Parathyroid adenoma (tissue), 2 donors: ENCODE measurements at regions not wholly inside any gene's neighbourhood (a gene's known extent, or its start where the extent isn't known, plus 50 kb on each side); places are given as distances from the start of the nearest gene placed in this dataset.

ENCODE experiments used
- H2AFZ ChIP-seq: fragments of 300-600 bp; sonication (generic); one replicate; pipeline ENCODE4 v1.7.0; 2017; ENCODE audit warnings: antibody characterized with exemption, mild to moderate bottlenecking
- H3K27ac ChIP-seq: fragments of 300-600 bp; sonication (generic); one replicate; pipeline ENCODE4 v1.7.0; 2017
- H3K27me3 ChIP-seq: fragments of 300-600 bp; sonication (generic); one replicate; pipeline ENCODE4 v1.7.0; 2017; ENCODE audit warnings: low read length; ENCODE audit not compliant: control insufficient read depth, insufficient read depth
- H3K36me3 ChIP-seq: fragments of 300-600 bp; sonication (generic); one replicate; pipeline ENCODE4 v1.7.0; 2017; ENCODE audit warnings: low read length; ENCODE audit not compliant: control insufficient read depth, insufficient read depth
- H3K4me1 ChIP-seq: fragments of 300-600 bp; sonication (generic); one replicate; pipeline ENCODE4 v1.7.0; 2017; ENCODE audit warnings: control low read depth
- H3K4me2 ChIP-seq: fragments of 300-600 bp; sonication (generic); one replicate; pipeline ENCODE4 v1.7.0; 2017; ENCODE audit warnings: low read length
- H3K4me3 ChIP-seq: fragments of 300-600 bp; sonication (generic); one replicate; pipeline ENCODE4 v1.7.0; 2017; ENCODE audit warnings: low read depth, low read length
- H3K79me2 ChIP-seq: fragments of 300-600 bp; sonication (generic); one replicate; pipeline ENCODE4 v1.7.0; 2017; ENCODE audit warnings: control low read depth
- H3K9ac ChIP-seq: fragments of 300-600 bp; sonication (generic); one replicate; pipeline ENCODE4 v1.7.0; 2017; ENCODE audit warnings: mild to moderate bottlenecking
- H3K9me3 ChIP-seq: fragments of 300-600 bp; sonication (generic); one replicate; pipeline ENCODE4 v1.7.0; 2017; ENCODE audit warnings: low read length; ENCODE audit not compliant: control insufficient read depth
- CTCF ChIP-seq: fragments of 300-600 bp; sonication (generic); IDR thresholded peaks from one replicate; pipeline ENCODE4 v1.7.0; 2017; ENCODE audit warnings: antibody characterized with exemption, mild to moderate bottlenecking
- donor health status: primary hyperparathyroidism.

DNA sequence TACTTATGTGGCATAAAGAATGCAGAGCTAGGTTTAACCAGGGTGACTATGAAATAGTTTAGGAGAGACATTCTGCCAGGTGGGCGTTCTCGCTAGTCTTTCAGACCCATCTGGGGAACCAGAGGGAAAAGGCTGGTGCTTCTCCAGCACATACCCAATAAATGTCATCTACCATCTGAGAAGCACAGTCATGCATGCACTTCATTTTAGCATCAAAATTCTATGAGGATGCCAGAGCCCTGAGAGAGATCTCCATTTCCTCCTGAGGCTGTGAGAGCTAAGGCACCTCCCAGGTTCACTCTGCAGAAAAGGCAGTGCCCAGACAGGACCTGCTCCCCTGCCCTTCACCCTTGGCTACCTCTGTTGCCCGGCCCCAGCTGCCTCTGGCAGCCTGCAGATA is 196.2 kb upstream of the PRNP start:
- no peak overlapping the region for H3K27ac ChIP-seq
- no peak overlapping the region for H3K9ac ChIP-seq
- no peaks in the 10 kb centered on the region for H3K4me1 ChIP-seq
- H3K9me3 ChIP-seq = no peaks in the 10 kb centered on the region
- no peaks in the 10 kb centered on the region for H3K36me3 ChIP-seq
- H3K4me3 ChIP-seq = no peak overlapping the region
- no peak overlapping the region for H2AFZ ChIP-seq
- no peaks in the 10 kb centered on the region for H3K79me2 ChIP-seq
- TF ChIP-seq CTCF = no peak
- no peak overlapping the region for H3K4me2 ChIP-seq
- H3K27me3 ChIP-seq = no peaks in the 10 kb centered on the region

DNA sequence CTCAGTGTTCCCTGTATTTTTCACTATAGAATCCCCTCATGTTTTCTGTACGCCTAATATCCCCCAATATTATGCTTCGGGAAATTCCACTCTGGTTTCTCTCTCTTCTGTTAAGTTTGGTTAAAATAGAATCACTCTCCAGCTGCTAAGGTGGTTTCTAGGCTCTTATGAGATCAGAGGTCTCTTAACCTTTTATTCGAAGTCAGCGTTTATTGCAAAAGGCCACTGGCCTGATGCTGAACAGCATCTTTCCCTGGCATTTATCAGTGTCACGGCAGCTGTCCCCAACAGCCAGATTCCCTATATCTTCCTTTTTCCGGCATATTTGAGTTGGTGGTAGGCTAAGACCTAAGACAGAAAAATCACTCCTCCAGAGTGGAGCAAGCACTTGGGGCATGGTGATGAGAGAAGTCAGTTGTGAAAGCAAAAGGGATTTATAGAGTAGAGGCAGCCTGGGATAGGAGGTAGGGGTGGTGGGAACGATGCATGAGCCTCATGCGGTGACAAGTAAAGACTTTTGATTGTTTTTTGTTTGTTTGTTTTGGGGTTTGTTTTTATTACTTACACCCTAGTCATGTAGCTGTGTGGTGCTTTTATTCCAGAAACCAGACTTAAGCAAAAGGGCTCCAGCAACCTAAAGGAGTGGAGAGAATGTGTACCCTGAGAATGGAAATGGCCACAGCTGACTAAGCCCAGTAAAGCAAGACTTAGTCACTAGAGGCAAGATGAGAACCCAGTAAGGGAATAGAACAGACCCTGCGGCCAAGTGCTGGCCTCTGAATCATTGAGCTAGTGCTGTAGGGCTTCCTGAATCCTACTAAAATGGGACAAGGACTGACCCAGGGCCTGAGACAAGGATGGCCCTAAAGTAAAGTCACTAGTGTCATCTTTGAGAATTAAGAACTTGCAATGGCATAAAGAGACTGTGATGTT is 197.6 kb upstream of the PRNP start:
- Histone ChIP-seq H3K9me3 (no peaks in the 10 kb centered on the region), H3K4me3 (no peak overlapping the region), H3K27ac (no peak overlapping the region), H3K9ac (no peak overlapping the region), H3K27me3 (no peaks in the 10 kb centered on the region), H2AFZ (no peak overlapping the region), H3K4me2 (no peak overlapping the region), H3K4me1 (no peaks in the 10 kb centered on the region), H3K79me2 (no peaks in the 10 kb centered on the region), H3K36me3 (no peaks in the 10 kb centered on the region)
- TF ChIP-seq CTCF = no peak

GRCh38 chr20:4484379-4484997 is 201.8 kb upstream of the PRNP start:
- no peak overlapping the region for H3K4me2 ChIP-seq
- no peak overlapping the region for H3K4me3 ChIP-seq
- no peaks in the 10 kb centered on the region for H3K36me3 ChIP-seq
- H3K27ac ChIP-seq = no peak overlapping the region
- no peak overlapping the region for H3K9ac ChIP-seq
- H2AFZ ChIP-seq = no peak overlapping the region
- TF ChIP-seq CTCF = no peak
- no peaks in the 10 kb centered on the region for H3K79me2 ChIP-seq
- no peaks in the 10 kb centered on the region for H3K4me1 ChIP-seq
- no peaks in the 10 kb centered on the region for H3K9me3 ChIP-seq
- no peaks in the 10 kb centered on the region for H3K27me3 ChIP-seq

DNA sequence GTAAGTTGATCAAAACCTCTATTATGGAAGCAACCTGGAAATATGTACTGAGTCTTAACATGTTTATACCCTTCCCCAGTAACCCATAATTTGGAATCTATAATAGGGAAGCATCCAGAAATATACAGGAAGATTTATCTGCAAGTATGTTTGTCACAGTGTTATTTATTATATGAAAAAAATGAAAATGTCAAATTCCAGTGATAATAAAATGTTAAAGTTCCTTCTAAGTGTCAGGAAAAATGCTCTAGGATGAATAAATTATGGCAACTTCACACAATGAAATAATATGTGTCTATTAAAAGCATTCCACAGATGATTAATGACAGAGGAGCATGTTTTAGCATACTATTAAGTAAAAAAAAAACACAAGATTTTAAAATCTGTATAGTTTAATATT is 202.3 kb upstream of the PRNP start:
- Histone ChIP-seq H3K9ac (no peak overlapping the region), H3K79me2 (no peaks in the 10 kb centered on the region), H3K9me3 (no peaks in the 10 kb centered on the region), H2AFZ (no peak overlapping the region), H3K27ac (no peak overlapping the region), H3K4me2 (no peak overlapping the region), H3K36me3 (no peaks in the 10 kb centered on the region), H3K4me1 (no peaks in the 10 kb centered on the region), H3K27me3 (no peaks in the 10 kb centered on the region), H3K4me3 (no peak overlapping the region)
- TF ChIP-seq CTCF = no peak
